K562 (cell line): ENCODE measurements at regions not wholly inside any gene's neighbourhood (a gene's known extent, or its start where the extent isn't known, plus 50 kb on each side); places are given as distances from the start of the nearest gene placed in this dataset.
A peak's percentile ranks its signal among the peaks of the same experiment; 100 is the strongest.

Experiments used
- ATAC-seq: fragments of 200-7000 bp; cut with Tn5 transposase; 3 replicates; pipeline ENCODE4 v1.9.1; 2020; ENCODE audit warnings: moderate library complexity
- BruUV-seq: library from RNA; stranded (reverse); fragments of 400-500 nt; replicated peaks from 2 replicates; lab custom pipeline; 2021; lab: Mats Ljungman, UMichigan
- CTCF ChIA-PET: fragments of 300-600 bp; formaldehyde crosslinking; extraction: SDS; loops from one replicate; lab custom pipeline; 2021; ENCODE audit warnings: low intra/inter-chr PET ratio; lab: Yijun Ruan, JAX
- POLR2A ChIA-PET: fragments of 300-600, 350-650 bp; sonication (Branson Sonifier 250); formaldehyde crosslinking; extraction: SDS; loops from one replicate; lab custom pipeline; 2021; ENCODE audit warnings: antibody characterized with exemption, inconsistent platforms; lab: Yijun Ruan, JAX
- DNase-seq, 4 experiments: peaks; one replicate each; pipeline versions ENCODE4 v3.0.0 to v3.0.0-alpha.2; 2011 to 2018; ENCODE audit warnings: low spot score in 3 of 4, mixed read lengths in 3 of 4; ENCODE audit errors: extremely low read depth in 1 of 4
- FAIRE-seq: peaks from 2 replicates; lab custom pipeline; 2011; peaks lifted over from hg19 to GRCh38; lab: Jason Lieb, UNC
- H2AFZ ChIP-seq: 2 replicates; pipeline ENCODE4 v1.6.0; 2011; ENCODE audit warnings: low read depth, low read length, control low read depth, inconsistent platforms
- H3K27ac ChIP-seq: fragments of 200-600 bp; 3 replicates; pipeline ENCODE4 v1.8.0; 2011; ENCODE audit warnings: low read depth, mild to moderate bottlenecking, control low read depth, inconsistent platforms, low read length, moderate library complexity, mixed read lengths; ENCODE audit errors: extremely low read depth
- H3K27me3 ChIP-seq, 2 experiments: fragments of 300-600 bp in 1 of 2; 2 replicates in 1 of 2; 3 replicates in 1 of 2; pipeline versions ENCODE4 v1.6.0 to v1.8.0; 2011; ENCODE audit warnings: inconsistent platforms in 2 of 2, low read length in 2 of 2, mild to moderate bottlenecking in 1 of 2, mixed read lengths in 1 of 2, moderate library complexity in 1 of 2; ENCODE audit not compliant: control insufficient read depth in 2 of 2, insufficient read depth in 2 of 2
- H3K36me3 ChIP-seq: fragments of 300-600 bp; 3 replicates; pipeline ENCODE4 v1.8.0; 2011; ENCODE audit warnings: mild to moderate bottlenecking, low read length, inconsistent platforms; ENCODE audit not compliant: control insufficient read depth, insufficient read depth
- H3K4me1 ChIP-seq, 2 experiments: fragments of 200-600 bp in 1 of 2; replicated peaks in 1 of 2; 2 replicates in 1 of 2; 3 replicates in 1 of 2; pipeline versions ENCODE4 v1.5.1 to v1.8.0; 2011; ENCODE audit warnings: inconsistent platforms in 2 of 2, low read length in 2 of 2, mild to moderate bottlenecking in 1 of 2, mixed read lengths in 1 of 2, moderate library complexity in 1 of 2; ENCODE audit not compliant: control insufficient read depth in 2 of 2, insufficient read depth in 2 of 2
- H3K4me2 ChIP-seq: 2 replicates; pipeline ENCODE4 v1.6.1; 2011; ENCODE audit warnings: low read length, control low read depth, inconsistent platforms, mixed read lengths; ENCODE audit not compliant: insufficient read depth
- H3K4me3 ChIP-seq: fragments of 200-600 bp; sonication (generic), shearing (Covaris generic); 2 replicates; pipeline ENCODE4 v1.5.1; 2016; ENCODE audit warnings: control low read depth, inconsistent platforms
- H3K79me2 ChIP-seq: fragments of 200-600 bp; 3 replicates; pipeline ENCODE4 v1.8.0; 2011; ENCODE audit warnings: low read length, inconsistent platforms; ENCODE audit not compliant: control insufficient read depth, insufficient read depth
- H3K9ac ChIP-seq, 2 experiments: 2 replicates each; pipeline versions ENCODE4 v1.6.0 to v1.6.1; 2011; ENCODE audit warnings: low read depth in 2 of 2, low read length in 2 of 2, control low read depth in 1 of 2, inconsistent platforms in 1 of 2, mild to moderate bottlenecking in 1 of 2, mixed read lengths in 1 of 2; ENCODE audit not compliant: insufficient read depth in 1 of 2
- H3K9me1 ChIP-seq: one replicate; pipeline ENCODE4 v1.6.0; 2011; ENCODE audit warnings: inconsistent platforms, mild to moderate bottlenecking, low read length, moderate library complexity; ENCODE audit not compliant: control insufficient read depth, insufficient read depth
- H3K9me3 ChIP-seq: replicated peaks from 2 replicates; pipeline ENCODE4 v1.5.1; 2011; ENCODE audit warnings: low read depth, low read length, inconsistent platforms; ENCODE audit not compliant: control insufficient read depth, insufficient read depth
- H4K20me1 ChIP-seq: replicated peaks from 2 replicates; pipeline ENCODE4 v1.6.1; 2011; ENCODE audit warnings: low read length, inconsistent platforms, mixed read lengths; ENCODE audit not compliant: control insufficient read depth, insufficient read depth
- C11orf30 ChIP-seq: fragments of 450-650 bp; IDR thresholded peaks from 2 replicates; pipeline ENCODE4 v1.6.1; 2016; ENCODE audit warnings: low read depth, mild to moderate bottlenecking
- CBFA2T2 ChIP-seq: fragments of 450-650 bp; conservative IDR thresholded peaks from 2 replicates; pipeline ENCODE4 v1.6.1; 2017; ENCODE audit warnings: mild to moderate bottlenecking
- MAFF ChIP-seq: IDR thresholded peaks from 2 replicates; pipeline ENCODE4 v1.6.1; 2012; ENCODE audit warnings: low read length, improper control_type of control experiment
- MAFK ChIP-seq: IDR thresholded peaks from 2 replicates; pipeline ENCODE4 v1.6.1; 2011; ENCODE audit warnings: low read length, improper control_type of control experiment
- VEZF1 ChIP-seq: fragments of 200-800 bp; sonication (Bioruptor generic); IDR thresholded peaks from 2 replicates; pipeline ENCODE4 v1.6.1; 2017; ENCODE audit warnings: missing genetic modification characterization, missing compliant biosample characterization
- ZNF316 ChIP-seq: fragments of 450-650 bp; IDR thresholded peaks from 2 replicates; pipeline ENCODE4 v1.6.1; 2016
- WGBS: fragments of 100-300 bp; shearing (Covaris generic); methylation state at CpG from one replicate; pipeline ENCODE4 v1.1.6; 2016; ENCODE audit warnings: low coverage, mixed read lengths; ENCODE audit not compliant: insufficient coverage; ENCODE audit errors: missing lambda C conversion rate; 5-methylcytosine and 5-hydroxymethylcytosine counted together
- in situ Hi-C: fragments of 300-500 bp; cut with MboI; formaldehyde crosslinking; loops from 4 replicates; pipeline ENCODE4 v1.15.0; 2018; ENCODE audit warnings: inconsistent platforms, mixed read lengths
- intact Hi-C: fragments of 100-400 bp; cut with micrococcal nuclease; formaldehyde crosslinking; loops from 2 replicates; pipeline ENCODE4 v1.14.2; 2022
- TF ChIP-seq, protein P1 (sequence below): sonication (generic); IDR thresholded peaks from 2 replicates; pipeline ENCODE4 v1.6.1; 2016

DNA sequence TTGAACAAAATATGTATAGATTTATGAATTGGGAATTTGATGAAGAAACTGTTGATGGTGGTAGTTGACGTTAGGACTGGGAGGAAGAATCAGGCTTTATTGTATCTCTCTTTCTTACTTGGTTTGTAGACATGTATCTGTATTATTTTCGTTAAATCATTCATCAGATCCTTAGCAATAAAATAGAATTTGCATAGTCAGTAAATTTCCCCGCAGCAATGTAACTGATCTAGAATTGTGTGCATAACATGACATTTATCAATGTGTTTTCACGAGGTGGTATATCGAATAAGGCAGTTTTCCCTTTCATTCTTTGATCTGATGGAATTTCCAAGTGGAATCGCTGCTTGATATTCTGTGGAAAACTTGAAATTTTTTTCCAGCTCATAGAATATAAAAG, 308.8 kb downstream of the SPRY1 start:
- Histone ChIP-seq H4K20me1 (no peaks in the 10 kb centered on the region), H2AFZ (no peak overlapping the region; the same call in 1 of the 2 replicates), H3K4me1 (no peaks in the 10 kb centered on the region), H3K9me1 (no peaks in the 10 kb centered on the region), H3K9ac (no peak overlapping the region), H3K79me2 (no peaks in the 10 kb centered on the region), H3K36me3 (no peaks in the 10 kb centered on the region), H3K4me3 (no peak overlapping the region), H3K4me2 (no peak overlapping the region), H3K9me3 (no peaks in the 10 kb centered on the region), H3K27ac (no peak overlapping the region), H3K27me3 (no peaks in the 10 kb centered on the region)
- intact Hi-C loops (no loop called here), in situ Hi-C loops (no loop called here)
- no peak for DNase-seq
- POLR2A ChIA-PET, result no interaction called here
- no peak for FAIRE-seq
- CTCF ChIA-PET, result no interaction called here
- WGBS, result 0% methylated on average over 6 of the region's 6 CpGs
- ATAC-seq, result no peak
- no TSS peak for BruUV-seq
- TF ChIP-seq, protein P1, sequence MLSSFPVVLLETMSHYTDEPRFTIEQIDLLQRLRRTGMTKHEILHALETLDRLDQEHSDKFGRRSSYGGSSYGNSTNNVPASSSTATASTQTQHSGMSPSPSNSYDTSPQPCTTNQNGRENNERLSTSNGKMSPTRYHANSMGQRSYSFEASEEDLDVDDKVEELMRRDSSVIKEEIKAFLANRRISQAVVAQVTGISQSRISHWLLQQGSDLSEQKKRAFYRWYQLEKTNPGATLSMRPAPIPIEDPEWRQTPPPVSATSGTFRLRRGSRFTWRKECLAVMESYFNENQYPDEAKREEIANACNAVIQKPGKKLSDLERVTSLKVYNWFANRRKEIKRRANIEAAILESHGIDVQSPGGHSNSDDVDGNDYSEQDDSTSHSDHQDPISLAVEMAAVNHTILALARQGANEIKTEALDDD, result no peak
- TF ChIP-seq VEZF1 (CRISPR knock-in tag) (no peak), MAFF (peak; percentile 7; the same call in 1 of the 2 replicates), CBFA2T2 (no peak), MAFK (0 out of 2 replicates have a peak, but pooled peaks have one; percentile 17), C11orf30 (peak; percentile 38; the same call in 1 of the 2 replicates), ZNF316 (peak; percentile 66)
